ENCODE measurements at regions not wholly inside any gene's neighbourhood (a gene's known extent, or its start where the extent isn't known, plus 50 kb on each side); places are given as distances from the start of the nearest gene placed in this dataset.

- Histone ChIP-seq H3K4me1 (ENCODE audit: insufficient read depth) (no peaks in the 10 kb centered on the region), H3K4me3 (ENCODE audit: low read depth, low read length) (no peak overlapping the region), H3K36me3 (ENCODE audit: insufficient read depth) (peaks cover 3% of the 10 kb centered on the region), H3K27ac (ENCODE audit: low read depth) (no peak overlapping the region)
- 92% methylated on average over 4 of the region's 4 CpGs for WGBS
- no peak for DNase-seq (ENCODE audit: extremely low spot score)
Observed at GRCh38 chr20:19958928-19959327, 58.2 kb upstream of the NAA20 start.

- H3K4me3 ChIP-seq (ENCODE audit: low read depth, low read length): no peak overlapping the region
- H3K27ac ChIP-seq (ENCODE audit: low read depth): no peak overlapping the region
- H3K4me1 ChIP-seq (ENCODE audit: insufficient read depth): no peaks in the 10 kb centered on the region
- WGBS: 93% methylated on average over 2 of the region's 2 CpGs
- peaks cover 3% of the 10 kb centered on the region for H3K36me3 ChIP-seq (ENCODE audit: insufficient read depth)
- no peak for DNase-seq (ENCODE audit: extremely low spot score)
Observed at GRCh38 chr20:19960745-19961144, 56.4 kb upstream of the NAA20 start.

DNA sequence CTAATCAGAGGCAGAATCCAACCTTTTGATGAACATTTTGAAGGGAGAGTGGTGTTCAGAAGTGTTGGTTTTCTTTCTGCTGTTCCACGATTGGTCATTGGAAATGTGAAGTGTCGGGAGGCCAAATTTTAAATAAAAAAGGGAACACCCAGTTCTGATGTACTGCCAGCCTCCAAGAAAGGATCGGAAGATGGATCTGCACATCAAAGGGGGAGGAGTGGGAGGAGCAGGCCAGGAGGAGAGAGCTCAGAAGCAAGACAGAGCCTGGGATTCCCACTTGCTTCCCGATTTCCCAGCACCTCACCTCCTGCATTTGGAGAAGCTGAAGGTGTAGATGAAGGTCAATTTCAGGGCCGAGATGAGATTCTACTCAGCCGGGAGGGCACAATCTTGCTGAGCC lies 55.9 kb upstream of the NAA20 start:
- 75% methylated on average over 6 of the region's 6 CpGs for WGBS
- no peak overlapping the region for H3K27ac ChIP-seq (ENCODE audit: low read depth)
- no peaks in the 10 kb centered on the region for H3K4me1 ChIP-seq (ENCODE audit: insufficient read depth)
- DNase-seq (ENCODE audit: extremely low spot score): no peak
- H3K4me3 ChIP-seq (ENCODE audit: low read depth, low read length): no peak overlapping the region
- peaks cover 3% of the 10 kb centered on the region for H3K36me3 ChIP-seq (ENCODE audit: insufficient read depth)

DNA sequence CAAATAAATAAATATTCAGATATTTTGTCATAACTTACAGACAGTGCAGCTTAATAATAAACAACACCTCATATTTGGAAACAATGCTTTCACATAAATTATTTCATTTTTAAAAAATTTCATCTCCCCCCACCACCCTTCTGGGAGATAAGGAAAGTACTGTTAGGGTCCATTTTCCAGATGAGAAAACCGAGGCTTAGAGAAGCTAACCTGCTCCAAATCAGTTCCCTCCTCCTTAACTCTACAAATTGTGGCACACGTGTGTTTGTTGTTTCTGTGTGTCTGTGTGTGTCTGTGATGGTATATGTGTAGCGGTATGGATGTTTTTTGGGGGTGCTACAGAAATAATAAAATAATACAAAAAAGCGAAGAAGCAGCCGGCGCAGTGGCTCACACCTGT lies 54.2 kb upstream of the NAA20 start:
- Histone ChIP-seq H3K4me1 (ENCODE audit: insufficient read depth) (no peaks in the 10 kb centered on the region), H3K27ac (ENCODE audit: low read depth) (no peak overlapping the region), H3K36me3 (ENCODE audit: insufficient read depth) (peaks cover 3% of the 10 kb centered on the region), H3K4me3 (ENCODE audit: low read depth, low read length) (no peak overlapping the region)
- WGBS: 97% methylated on average over 6 of the region's 6 CpGs
- no peak for DNase-seq (ENCODE audit: extremely low spot score)

- peak; percentile 20 for DNase-seq (ENCODE audit: extremely low spot score)
- WGBS: 49% methylated on average over 15 of the region's 15 CpGs
- peak overlapping the region; percentile 43 for H3K27ac ChIP-seq (ENCODE audit: low read depth)
- H3K4me1 ChIP-seq (ENCODE audit: insufficient read depth): no peaks in the 10 kb centered on the region
- no peak overlapping the region for H3K4me3 ChIP-seq (ENCODE audit: low read depth, low read length)
- peaks cover 3% of the 10 kb centered on the region for H3K36me3 ChIP-seq (ENCODE audit: insufficient read depth)
Observed at GRCh38 chr20:19964289-19965265, 52.6 kb upstream of the NAA20 start.

DNA sequence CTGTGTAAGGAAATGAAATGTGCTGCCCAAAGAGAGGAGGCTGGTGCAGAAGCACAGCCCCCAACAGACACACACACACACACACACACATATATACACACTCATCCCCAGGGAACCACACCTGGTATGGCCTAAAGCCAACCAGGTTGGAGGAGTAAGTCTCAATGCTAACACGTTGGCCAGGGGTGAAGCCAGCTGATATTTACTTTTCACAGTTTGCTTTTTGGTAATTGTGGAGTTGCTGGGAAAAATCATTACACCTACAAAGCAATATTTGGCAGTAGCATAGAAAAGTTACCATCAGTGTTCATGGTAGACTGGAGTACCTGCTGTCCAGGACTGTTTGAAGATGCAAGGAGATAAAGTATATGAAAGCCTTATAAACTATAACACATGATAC lies 50.3 kb upstream of the NAA20 start:
- DNase-seq (ENCODE audit: extremely low spot score): no peak
- Histone ChIP-seq H3K4me1 (ENCODE audit: insufficient read depth) (no peaks in the 10 kb centered on the region), H3K36me3 (ENCODE audit: insufficient read depth) (peaks cover 1% of the 10 kb centered on the region), H3K27ac (ENCODE audit: low read depth) (no peak overlapping the region), H3K4me3 (ENCODE audit: low read depth, low read length) (no peak overlapping the region)
- WGBS: 75% methylated on average over 1 of the region's 1 CpG
